Left renal pelvis (tissue), 4 donors: ENCODE measurements at regions not wholly inside any gene's neighbourhood (a gene's known extent, or its start where the extent isn't known, plus 50 kb on each side); places are given as distances from the start of the nearest gene placed in this dataset.
"Not testable (repeated sequence)": the region's sequence is repeated elsewhere in the genome, so short reads cannot be mapped to it uniquely, and the experiment has no call there.

Source experiments
- DNase-seq, 4 donors: peaks; one replicate each; pipeline ENCODE4 v3.0.0-alpha.2; 2013; ENCODE audit warnings: low read depth in 4 of 4, low spot score in 3 of 4

DNA sequence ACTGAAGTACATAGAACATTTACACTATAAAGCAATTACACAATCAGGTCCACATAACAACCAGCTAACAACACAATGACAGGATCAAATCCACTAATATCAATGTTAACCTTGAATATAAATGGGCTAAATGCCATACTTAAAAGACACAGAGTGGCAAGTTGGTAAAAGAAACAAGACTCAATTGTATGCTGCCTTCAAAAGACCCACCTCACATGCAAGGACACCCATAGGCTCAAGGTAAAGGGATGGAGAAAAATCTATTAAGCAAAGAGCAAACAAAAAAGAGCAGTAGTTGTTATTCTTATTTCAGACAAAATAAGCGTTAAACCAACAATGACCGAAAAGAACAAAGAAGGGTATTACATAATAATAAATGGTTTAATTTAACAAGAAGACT, 183.3 kb downstream of the PYDC2 start:
- DNase-seq, result no peak

DNA sequence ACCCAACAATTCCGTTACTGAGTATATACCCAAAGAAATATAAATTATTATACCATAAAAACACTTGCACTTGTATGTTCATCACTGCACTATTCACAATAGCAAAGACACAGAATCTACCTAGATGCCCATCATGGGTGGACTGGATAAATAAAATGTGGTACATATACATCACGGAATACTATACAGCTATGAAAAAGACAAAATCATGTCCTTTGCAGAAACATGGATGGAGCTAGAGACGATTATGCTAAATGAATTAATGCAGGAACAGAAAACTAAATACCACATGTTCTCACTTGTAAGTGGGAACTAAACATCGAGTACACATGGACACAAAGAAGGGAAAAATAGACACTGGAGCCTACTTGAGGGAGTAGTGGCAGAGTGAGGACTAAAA, 185.3 kb downstream of the PYDC2 start:
- no peak for DNase-seq

DNA sequence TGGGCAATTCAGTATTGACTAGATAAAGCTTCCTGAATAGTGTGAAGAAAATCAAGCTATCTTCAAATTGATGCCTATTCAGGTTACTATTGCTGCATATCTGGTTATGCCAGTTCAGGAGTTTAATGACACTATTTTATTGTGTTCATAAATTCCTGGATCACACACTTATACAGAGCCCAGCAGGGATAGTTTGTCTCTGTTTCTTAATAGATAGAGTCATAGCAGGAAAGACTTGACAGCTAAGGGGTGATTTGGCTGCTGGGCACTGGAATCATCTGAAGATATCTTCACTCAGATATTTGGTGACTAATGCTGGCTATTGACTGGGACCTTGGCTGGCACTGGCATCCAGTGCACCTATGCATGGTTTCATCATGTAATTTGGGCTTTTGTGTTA, 187.8 kb downstream of the PYDC2 start:
- no peak for DNase-seq

DNA sequence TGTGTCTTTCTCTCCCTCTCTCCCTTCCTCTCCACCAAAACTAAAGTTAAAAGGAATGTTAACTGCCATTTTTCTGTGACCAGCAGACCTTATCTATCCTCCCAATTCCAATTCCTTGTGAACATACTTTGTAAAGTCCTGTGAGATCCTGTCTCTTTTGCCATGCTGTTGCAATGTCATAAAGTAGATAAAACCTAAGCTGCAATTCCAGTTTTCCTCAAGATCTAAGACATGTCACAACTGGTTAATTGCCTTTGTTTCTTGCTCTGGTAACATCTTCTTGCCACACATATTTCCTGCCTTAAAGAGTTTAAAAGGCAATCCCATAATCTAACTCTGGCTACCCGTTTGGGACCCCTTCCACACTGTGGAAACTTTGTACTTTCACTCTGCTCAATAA, 188.7 kb downstream of the PYDC2 start:
- no peak for DNase-seq

DNA sequence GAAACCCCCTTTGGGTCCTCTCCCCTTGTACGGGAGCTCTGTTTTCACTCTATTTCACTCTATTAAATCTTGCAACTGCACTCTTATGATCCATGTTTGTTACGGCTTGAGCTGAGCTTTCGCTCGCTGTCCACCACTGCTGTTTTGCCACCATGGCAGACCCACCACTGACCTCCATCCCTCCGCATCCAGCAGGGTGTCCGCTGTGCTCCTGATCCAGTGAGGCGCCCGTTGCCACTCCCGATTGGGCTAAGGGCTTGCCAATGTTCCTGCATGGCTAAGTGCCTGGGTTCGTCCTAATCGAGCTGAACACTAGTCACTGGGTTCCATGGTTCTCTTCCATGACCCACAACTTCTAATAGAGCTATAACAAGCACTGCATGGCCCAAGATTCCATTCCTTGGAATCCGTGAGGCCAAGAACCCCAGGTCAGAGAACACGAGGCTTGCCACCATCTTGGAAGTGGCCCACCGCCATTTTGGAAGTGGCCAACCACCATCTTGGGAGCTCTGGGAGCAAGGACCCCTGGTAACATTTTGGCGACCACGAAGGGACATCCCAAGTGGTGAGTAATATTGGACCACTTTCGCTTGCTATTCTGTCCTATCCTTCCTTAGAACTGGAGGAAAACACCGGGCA, 197.9 kb downstream of the PYDC2 start:
- DNase-seq, result not testable (repeated sequence)

DNA sequence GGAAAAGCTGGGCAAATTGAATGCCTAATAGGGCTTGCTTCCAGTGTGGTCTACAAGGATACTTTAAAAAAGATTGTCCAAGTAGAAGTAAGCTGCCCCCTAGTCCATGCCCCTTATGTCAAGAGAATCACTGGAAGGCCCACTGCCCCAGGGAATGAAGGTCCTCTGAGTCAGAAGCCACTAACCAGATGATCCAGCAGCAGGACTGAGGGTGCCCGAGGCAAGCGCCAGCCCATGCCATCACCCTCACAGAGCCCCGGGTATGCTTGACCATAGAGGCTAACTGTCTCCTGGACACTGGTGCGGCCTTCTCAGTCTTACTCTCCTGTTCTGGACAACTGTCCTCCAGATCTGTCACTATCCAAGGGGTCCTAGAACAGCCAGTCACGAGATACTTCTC, 201.2 kb downstream of the PYDC2 start:
- not testable (repeated sequence) for DNase-seq

DNA sequence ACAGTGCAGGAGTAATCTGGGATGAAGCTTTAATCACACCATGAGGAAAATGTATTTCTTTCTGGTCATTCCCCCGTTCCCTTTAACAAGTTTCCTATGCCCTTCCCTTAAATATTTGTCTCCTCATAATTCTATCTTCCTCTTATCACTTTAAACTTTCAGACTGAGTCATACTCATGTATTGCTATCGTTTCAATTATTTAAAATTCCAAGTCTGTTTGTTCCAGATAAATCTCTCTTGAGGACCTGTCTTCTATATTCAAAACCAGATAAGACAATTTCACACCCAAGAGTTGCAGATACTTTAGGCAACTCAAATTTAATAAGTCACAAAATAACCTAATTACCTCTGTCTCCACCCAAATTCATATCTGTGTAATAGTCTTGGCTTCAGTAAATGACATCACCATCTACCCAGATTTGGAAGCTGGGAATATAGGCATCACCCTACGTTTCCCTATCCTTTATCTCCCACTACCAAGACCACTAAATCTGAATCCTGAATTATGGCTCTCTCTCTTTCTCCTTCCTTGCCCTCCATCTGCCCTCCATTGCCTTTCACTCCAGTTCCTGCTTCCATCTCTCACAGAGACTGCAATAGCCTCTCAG, 220.1 kb downstream of the PYDC2 start:
- no peak for DNase-seq

DNA sequence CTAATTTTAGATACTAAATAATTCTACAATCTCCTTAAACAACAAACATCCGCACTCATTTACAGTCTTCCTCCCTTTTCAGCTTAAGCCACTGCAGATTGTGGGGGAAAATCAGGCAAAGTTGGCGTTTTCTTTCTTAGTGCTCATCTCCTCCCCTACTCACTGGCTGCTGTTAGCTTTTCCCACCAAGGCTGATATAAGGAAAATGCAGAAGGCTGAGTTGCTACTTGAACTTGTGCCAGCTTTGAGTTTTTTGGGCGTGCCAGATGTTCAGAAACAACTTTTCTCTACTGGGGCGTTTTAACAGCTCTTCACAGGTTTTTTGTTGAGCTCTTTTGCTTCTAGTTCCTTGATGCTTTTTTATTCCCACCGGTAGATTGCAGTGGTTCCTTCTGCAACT, 222.0 kb downstream of the PYDC2 start:
- DNase-seq, result no peak

DNA sequence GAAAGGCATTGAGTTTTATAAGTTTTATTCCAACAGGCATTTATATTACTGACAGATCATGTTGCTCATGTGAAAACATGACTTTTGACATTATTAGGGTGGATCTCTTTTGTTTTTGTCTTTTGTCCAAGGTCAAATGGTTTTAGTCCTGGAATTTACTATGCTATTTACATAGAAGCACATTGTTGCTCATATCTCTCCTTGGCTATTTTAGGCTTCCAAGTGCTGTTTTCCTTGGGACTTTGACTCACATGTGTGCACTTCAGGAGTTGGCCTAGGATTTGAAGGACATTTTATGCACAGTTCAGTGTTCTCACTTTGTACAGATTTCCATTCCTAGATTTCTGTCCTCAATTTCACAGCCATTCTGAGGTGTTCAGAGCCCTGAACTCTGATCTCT, 225.7 kb downstream of the PYDC2 start:
- DNase-seq, result no peak

DNA sequence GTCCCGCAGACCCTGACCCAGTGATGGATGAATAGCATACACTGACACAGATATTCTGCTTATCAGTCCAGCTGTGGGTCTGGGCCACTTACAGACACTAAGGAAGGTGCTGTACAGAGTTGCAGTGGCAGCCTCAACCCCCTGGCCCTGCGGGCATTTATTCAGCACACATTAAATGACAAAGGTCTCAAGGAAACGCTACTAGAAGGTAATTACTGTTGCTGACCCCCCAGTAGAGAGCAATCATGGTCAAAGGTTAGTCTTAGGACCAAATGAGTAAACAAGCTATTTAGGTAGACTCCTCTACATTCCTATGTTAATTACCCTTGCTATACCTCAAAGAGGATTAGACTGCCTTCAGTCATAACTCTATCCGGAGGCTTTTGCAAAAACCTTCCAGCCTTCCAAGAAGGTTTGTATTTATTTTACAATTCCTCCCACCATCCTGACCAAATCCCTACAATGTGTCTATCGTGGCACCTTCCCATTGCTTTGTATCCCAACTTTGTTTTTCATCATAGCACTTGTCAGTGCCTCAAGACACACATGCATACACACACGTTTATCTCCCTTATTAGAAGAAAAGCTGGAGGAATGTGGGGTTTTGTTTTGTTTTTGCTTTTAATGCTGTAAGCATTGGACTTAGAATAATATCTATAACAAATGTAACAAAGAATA, 227.9 kb downstream of the PYDC2 start:
- DNase-seq, result no peak

DNA sequence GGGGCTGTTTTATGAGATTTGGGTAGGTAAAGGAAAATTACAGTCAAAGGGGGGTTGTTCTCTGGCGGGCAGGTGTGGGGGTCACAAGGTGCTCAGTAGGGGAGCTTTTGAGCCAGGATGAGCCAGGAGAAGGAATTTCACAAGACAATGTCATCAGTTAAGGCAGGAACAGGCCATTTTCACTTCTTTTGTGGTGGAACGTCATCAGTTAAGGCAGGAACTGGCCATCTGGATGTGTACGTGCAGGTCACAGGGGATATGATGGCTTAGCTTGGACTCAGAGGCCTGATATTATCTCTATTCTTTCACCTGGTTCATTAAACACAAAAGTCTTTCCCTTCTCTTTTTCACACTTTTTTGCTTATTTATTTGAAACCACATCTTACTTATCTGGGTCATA, 230.2 kb downstream of the PYDC2 start:
- DNase-seq, result not testable (repeated sequence)

DNA sequence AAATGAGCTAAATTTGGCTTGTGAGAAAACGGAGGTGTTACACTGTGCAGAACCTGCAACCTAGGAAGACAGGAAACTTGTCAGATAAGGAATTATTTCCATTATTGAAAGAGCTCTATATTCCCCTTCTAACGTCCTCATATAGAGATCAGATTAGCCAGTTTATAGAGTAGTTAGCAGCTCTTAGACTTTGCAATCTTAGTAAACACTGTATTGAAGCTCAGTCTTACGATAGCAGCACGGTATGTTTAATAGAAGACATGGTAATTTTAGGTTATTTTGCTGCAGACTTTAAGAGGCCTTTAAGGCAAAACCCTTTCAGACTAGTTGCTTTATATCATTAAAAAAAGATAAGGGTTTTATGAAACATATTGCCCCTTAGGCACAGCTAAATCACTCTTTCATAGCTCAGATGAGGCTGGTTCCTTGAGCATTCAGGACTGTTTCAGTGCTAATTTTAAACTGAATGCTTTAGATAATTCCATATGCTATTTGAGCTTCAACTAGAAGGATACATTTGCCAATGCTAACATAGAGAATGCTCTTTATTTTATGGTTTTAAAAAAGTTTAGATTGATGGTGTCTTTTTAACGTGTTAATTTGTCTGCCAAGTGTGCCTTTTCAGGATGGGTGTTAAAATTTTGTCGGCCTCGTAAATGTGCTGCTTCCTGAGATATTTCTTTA, 234.3 kb downstream of the PYDC2 start:
- no peak for DNase-seq

DNA sequence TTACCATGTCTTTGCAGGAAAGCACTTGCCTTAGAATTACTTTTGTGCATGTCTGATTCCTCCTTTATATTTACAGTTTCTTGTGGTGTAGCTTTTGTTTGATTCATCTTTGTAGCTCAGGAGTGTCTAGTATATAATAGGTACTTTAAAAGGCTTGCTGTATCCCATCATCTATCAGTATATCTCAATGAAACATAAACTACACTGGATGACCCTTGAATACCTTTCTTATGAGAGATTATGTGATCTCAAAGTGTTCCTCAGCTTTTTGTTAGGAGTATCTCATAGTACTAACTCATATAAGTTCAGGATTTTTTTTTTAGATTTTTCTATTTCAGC, 234.8 kb downstream of the PYDC2 start:
- DNase-seq, result no peak

DNA sequence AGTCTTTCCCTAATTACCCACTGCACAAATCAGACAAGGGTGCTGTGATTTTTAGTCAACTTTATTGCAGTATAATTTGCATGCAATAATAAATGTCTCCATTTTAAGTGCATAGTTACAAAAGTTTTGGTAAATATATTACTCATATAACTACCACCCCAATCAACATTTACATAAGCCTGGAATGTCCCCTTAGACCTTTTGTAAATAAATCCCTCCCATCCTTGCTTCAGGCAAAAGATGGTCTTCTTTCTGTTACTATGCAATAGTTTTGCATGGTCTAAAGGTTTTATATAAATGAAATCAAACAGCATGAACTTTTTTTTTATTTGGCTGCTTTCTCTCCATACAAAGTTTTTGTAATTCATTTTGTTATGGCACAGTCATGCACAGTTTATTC, 235.4 kb downstream of the PYDC2 start:
- no peak for DNase-seq

DNA sequence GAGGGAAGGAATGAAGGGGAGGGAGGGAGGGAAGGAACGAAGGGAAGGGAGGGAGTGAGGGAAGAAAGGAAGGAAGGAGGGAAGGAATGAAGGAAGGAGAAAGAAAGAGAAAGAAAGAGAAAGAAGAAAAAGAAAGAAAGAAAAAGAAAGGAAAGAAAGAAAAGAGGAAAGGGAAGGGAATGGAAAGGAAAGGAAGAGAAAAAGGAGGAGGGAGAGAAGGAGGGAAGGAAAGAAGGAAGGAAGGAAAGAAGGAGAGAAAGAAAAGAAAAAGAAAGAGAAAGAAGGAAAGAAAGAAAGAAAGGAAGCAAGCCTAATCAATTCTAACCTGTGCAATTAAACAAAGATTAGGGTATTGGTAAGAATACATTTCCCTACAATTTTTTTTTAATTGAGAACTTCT, 238.6 kb downstream of the PYDC2 start:
- DNase-seq, result no peak

DNA sequence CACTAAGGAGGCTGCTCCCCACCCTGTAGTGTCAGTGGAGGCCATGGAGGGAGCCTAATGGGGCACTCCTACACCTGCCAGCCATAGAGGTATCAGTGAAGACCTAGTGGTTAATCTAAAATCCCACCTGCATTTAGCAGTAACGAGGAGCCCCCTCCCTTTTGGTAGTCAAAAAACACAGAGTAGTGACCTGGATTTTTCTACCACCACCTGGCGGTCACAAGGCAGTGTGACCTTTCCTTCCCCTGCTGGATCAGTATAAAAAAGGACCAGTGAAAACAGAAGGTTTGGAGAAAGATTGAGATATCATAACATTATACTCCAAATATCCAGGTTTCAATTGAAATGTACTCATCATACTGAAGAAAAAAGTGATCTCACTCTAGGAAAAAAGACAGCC, 241.2 kb downstream of the PYDC2 start:
- DNase-seq, result no peak

DNA sequence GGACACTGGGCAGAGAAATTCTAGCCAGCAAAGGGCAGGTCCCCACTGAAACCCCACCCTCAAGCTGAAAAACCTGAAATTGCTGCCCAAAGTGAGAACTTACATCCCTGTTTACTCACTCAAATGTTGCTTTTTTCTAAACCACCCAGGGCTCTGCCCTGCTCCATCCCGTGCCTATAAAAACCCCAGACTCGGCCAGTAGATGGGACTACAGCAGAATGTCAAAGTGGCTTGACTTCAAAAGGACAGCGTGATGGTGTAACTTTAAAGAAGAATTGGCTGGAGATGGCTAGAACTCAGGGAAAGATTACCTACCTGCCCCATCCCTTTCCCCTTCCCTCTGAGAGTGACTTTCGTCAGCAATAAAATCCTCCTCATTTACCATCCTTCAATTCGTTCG, 246.9 kb downstream of the PYDC2 start:
- DNase-seq, result no peak

DNA sequence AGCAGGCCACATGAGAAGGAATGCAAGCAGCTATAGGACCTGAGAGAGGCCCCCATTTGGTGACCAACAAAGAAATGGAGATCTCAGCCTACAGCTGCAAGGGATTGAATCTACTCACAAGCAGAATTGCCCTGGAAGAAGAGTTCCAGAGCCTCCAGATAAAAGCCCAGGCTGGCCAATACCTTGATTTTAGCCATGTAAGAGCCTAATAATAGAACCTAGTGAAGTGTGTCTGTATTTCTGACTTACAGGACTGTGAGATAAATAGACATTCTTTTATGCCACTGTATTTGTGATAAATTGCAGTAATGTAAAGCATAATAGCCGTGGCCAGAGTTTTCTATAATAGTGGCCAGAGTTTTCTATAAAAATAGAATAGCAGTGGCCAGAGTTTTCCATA, 254.6 kb downstream of the PYDC2 start:
- DNase-seq, result no peak

DNA sequence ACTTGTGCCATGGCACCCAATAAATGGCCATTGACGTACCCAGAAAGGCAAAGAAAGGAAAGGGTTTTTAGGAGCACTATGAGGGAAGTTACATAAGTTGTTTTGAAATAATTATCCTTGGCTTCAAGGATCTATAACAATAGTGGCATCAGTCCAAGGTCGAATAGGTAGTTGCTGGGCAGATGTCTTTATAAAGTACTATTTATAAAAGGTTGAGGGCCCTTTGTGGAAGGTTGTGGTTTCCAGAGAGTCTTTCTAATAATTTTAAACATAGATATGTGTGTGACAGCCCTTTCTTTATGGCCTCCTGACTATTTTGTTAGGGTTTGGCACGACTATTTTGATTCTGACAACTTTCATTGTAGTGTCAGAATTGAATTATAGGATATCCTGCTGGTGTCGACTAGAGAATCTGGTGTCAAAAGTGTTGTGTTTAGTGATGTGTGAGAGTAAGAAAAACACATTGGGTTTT, 260.5 kb downstream of the PYDC2 start:
- peak in 1 of 4 donors; percentile 8 for DNase-seq

DNA sequence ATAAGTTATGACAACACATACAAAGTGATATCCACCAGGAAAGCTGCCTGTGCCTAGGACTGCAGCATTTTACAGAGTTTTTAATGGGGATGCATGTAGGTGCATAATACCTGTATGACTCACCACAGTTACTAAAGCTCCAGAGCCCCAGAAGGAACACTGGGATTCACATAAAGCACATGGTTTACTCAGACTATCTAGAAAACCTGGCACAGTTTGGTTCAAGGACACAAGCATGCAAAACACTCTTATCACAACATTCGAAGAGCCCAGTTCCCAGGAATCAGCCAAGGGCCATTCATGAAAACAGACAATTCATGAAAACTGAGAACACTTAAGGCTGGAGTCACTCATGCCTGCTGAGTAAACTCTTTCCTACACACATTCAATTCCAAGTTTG, 261.0 kb downstream of the PYDC2 start:
- no peak for DNase-seq

DNA sequence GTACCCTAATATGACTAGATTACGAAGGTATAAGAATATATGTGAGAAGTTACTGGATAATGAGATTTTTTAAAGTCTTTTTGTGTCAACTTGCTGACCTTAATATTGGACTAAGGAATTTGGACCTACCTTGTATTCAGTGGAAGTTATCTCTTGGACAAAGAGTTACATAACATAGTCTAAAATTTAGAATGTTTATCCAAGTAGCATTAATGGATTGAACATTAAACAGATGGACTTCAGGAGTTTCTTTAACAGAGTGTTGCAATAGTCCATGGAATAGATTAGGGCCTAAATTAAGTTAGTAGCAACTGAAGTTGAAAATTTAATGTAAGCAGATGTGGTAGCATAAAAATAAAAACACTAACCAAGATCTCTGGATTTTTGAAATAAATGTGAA, 266.4 kb downstream of the PYDC2 start:
- no peak for DNase-seq

DNA sequence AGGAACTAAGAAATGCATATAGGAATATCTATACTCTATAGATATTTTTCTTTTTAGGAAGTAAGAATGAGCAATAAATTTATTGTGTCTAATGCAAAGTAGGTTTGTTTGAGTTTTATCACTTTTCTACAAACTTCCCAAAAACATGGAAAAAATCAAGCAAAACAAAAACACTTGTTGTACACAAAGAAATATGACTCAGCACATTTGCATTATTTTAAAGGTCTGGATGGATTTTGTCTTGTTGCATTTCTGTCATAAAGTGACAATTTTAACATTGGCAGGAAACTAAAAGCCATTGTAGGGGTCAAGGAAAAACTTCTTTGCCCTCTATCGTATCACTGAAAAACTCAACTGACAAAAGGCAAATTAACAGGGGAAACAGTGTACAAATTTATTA, 267.2 kb downstream of the PYDC2 start:
- DNase-seq, result no peak
